Psoas muscle (tissue), 7 donors: ENCODE measurements at regions not wholly inside any gene's neighbourhood (a gene's known extent, or its start where the extent isn't known, plus 50 kb on each side); places are given as distances from the start of the nearest gene placed in this dataset.

Source experiments
- ATAC-seq, 4 donors: fragments of 200-7000 bp; cut with Tn5 transposase; one replicate each; pipeline ENCODE4 v1.9.1; 2020; ENCODE audit warnings: moderate library complexity in 3 of 4, mild to moderate bottlenecking in 2 of 4
- DNase-seq, 2 donors: peaks; one replicate each; pipeline ENCODE4 v3.0.0-alpha.2; 2020
- H3K27ac ChIP-seq: fragments of 200-600 bp; one replicate; pipeline ENCODE4 v1.8.0; 2022
- H3K27me3 ChIP-seq, 3 donors: fragments of 200-600 bp in 1 of 3; one replicate each; pipeline versions ENCODE4 v1.6.1 to v1.8.0; 2013 to 2022; ENCODE audit warnings: low read length in 2 of 3, mild to moderate bottlenecking in 2 of 3, moderate library complexity in 1 of 3; ENCODE audit not compliant: insufficient read depth in 3 of 3
- H3K36me3 ChIP-seq, 2 donors: fragments of 200-600 bp in 1 of 2; one replicate each; pipeline versions ENCODE4 v1.6.1 to v1.8.0; 2013 to 2022; ENCODE audit warnings: low read depth in 1 of 2, mild to moderate bottlenecking in 1 of 2, moderate library complexity in 1 of 2; ENCODE audit not compliant: insufficient read depth in 1 of 2
- H3K4me1 ChIP-seq: fragments of 200-600 bp; one replicate; pipeline ENCODE4 v1.8.0; 2022
- H3K4me3 ChIP-seq: fragments of 200-600 bp; one replicate; pipeline ENCODE4 v1.8.0; 2022; ENCODE audit warnings: mild to moderate bottlenecking
- H3K9me3 ChIP-seq: fragments of 200-600 bp; one replicate; pipeline ENCODE4 v1.8.0; 2022
- CTCF ChIP-seq: fragments of 200-600 bp; IDR thresholded peaks from one replicate; pipeline ENCODE4 v1.8.0; 2022; ENCODE audit warnings: antibody characterized with exemption
- WGBS, 3 donors: extraction: QIAGEN DNeasy Blood & Tissue Kit; methylation state at CpG; one replicate each; pipeline versions ENCODE4 v1.1.6 to v1.1.7; 2013; 5-methylcytosine and 5-hydroxymethylcytosine counted together
- intact Hi-C, 2 donors: fragments of 100-400 bp; cut with DNase I; formaldehyde crosslinking; loops; one replicate each; pipeline versions ENCODE4 v1.11.0 to v1.14.2; 2022
- donor health status: healthy with polysubstance abuse.
- donor health status: DM: no; HTN: no; CAD: no; lungs with moderate emphysema.
- donor health status: Bipolar disorder and iron deficiency.
- donor health status: healthy.
- donor health status: DM: yes; HTN: yes; CAD: no.
- donor health status: DM: no; HTN: no; CAD: no.
- donor health status: DM: yes; HTN: yes; CAD: no.

- DNase-seq (no peak), ATAC-seq (no peak)
- TF ChIP-seq CTCF: no peak
- Histone ChIP-seq H3K27ac (no peak overlapping the region), H3K27me3 (no peaks in the 10 kb centered on the region), H3K4me3 (no peak overlapping the region), H3K4me1 (no peaks in the 10 kb centered on the region), H3K36me3 (no peaks in the 10 kb centered on the region), H3K9me3 (no peaks in the 10 kb centered on the region)
- WGBS, 3 donors: 94 to 97% (median 94%) methylated on average over 6 of the region's 6 CpGs
- intact Hi-C loops: no loop called here
Observed at GRCh38 chr15:93418566-93418965, 329.6 kb upstream of the RGMA start.

- intact Hi-C loops: no loop called here
- H3K36me3 ChIP-seq: no peaks in the 10 kb centered on the region
Observed at GRCh38 chr15:93417631-93418030, 328.6 kb upstream of the RGMA start.

GRCh38 chr15:93417156-93417555 is 328.1 kb upstream of the RGMA start:
- 56 to 67% (median 61%) methylated on average over 6 of the region's 6 CpGs for WGBS, 3 donors
- ATAC-seq (no peak), DNase-seq (peak in 1 of 2 donors; percentile 66)
- Histone ChIP-seq H3K4me1 (no peaks in the 10 kb centered on the region), H3K4me3 (no peak overlapping the region), H3K27me3 (no peaks in the 10 kb centered on the region), H3K27ac (no peak overlapping the region), H3K36me3 (no peaks in the 10 kb centered on the region), H3K9me3 (no peaks in the 10 kb centered on the region)
- TF ChIP-seq CTCF: no peak
- intact Hi-C loops: no loop called here

More at GRCh38 chr15:93417631-93418030, 328.6 kb upstream of the RGMA start:
- TF ChIP-seq CTCF: no peak
- no peak overlapping the region for H3K27ac ChIP-seq
- ATAC-seq: peak in 2 of 4 donors; percentile 34 to 35
- H3K9me3 ChIP-seq: no peaks in the 10 kb centered on the region
- 38 to 56% (median 45%) methylated on average over 6 of the region's 6 CpGs for WGBS, 3 donors
- H3K4me1 ChIP-seq: no peaks in the 10 kb centered on the region
- peak; percentile 25 to 66 for DNase-seq
- H3K27me3 ChIP-seq: no peaks in the 10 kb centered on the region
- H3K4me3 ChIP-seq: no peak overlapping the region

- TF ChIP-seq CTCF: no peak
- Histone ChIP-seq H3K36me3 (no peaks in the 10 kb centered on the region), H3K27me3 (no peaks in the 10 kb centered on the region), H3K9me3 (no peaks in the 10 kb centered on the region), H3K4me1 (no peaks in the 10 kb centered on the region), H3K4me3 (no peak overlapping the region), H3K27ac (no peak overlapping the region)
- WGBS, 3 donors: 74 to 81% (median 77%) methylated on average over 3 of the region's 3 CpGs
- intact Hi-C loops: no loop called here
- no peak for ATAC-seq
- no peak for DNase-seq
Observed at GRCh38 chr15:93415576-93415975, 326.6 kb upstream of the RGMA start.

GRCh38 chr15:93414576-93415231 is 325.7 kb upstream of the RGMA start:
- H3K36me3 ChIP-seq: no peaks in the 10 kb centered on the region
- ATAC-seq (no peak), DNase-seq (no peak)
- intact Hi-C loops: no loop called here
- no peak overlapping the region for H3K4me3 ChIP-seq
- H3K9me3 ChIP-seq: no peaks in the 10 kb centered on the region
- no peaks in the 10 kb centered on the region for H3K27me3 ChIP-seq
- H3K27ac ChIP-seq: no peak overlapping the region
- 82 to 91% (median 86%) methylated on average over 11 of the region's 11 CpGs for WGBS, 3 donors
- TF ChIP-seq CTCF: no peak
- H3K4me1 ChIP-seq: no peaks in the 10 kb centered on the region
